IMR-90 (cell line): ENCODE measurements at regions not wholly inside any gene's neighbourhood (a gene's known extent, or its start where the extent isn't known, plus 50 kb on each side); places are given as distances from the start of the nearest gene placed in this dataset.

Experiments used
- ATAC-seq: fragments of 200-7000 bp; cut with Tn5 transposase; 2 replicates; pipeline ENCODE4 v1.9.1; 2020; ENCODE audit warnings: low read depth, mild to moderate bottlenecking, moderate library complexity
- BruUV-seq: library from RNA; stranded (reverse); fragments of 400-500 nt; replicated peaks from 2 replicates; lab custom pipeline; 2021; lab: Mats Ljungman, UMichigan
- CTCF ChIA-PET: fragments of 300-600 bp; formaldehyde crosslinking; extraction: SDS; loops from one replicate; lab custom pipeline; 2021; ENCODE audit warnings: antibody characterized with exemption; lab: Yijun Ruan, JAX
- POLR2A ChIA-PET: fragments of 300-600 bp; sonication (Branson Sonifier 250); formaldehyde crosslinking; loops from one replicate; lab custom pipeline; 2022; ENCODE audit warnings: antibody characterized with exemption; ENCODE audit not compliant: unreplicated experiment; lab: Charles Lee
- DNase-seq: peaks from one replicate; pipeline ENCODE4 v3.0.0; 2013
- H2AFZ ChIP-seq: replicated peaks from 2 replicates; pipeline ENCODE3; 2013; ENCODE audit warnings: low read length, mild to moderate bottlenecking; ENCODE audit not compliant: poor library complexity
- H2AK5ac ChIP-seq: 2 replicates; pipeline ENCODE4 v1.6.1; 2013; ENCODE audit warnings: low read depth, low read length, inconsistent platforms
- H2AK9ac ChIP-seq: replicated peaks from 2 replicates; pipeline ENCODE3; 2013; ENCODE audit warnings: mild to moderate bottlenecking, low read depth, low read length, moderate library complexity; ENCODE audit not compliant: poor library complexity
- H2BK120ac ChIP-seq: 2 replicates; pipeline ENCODE4 v1.6.1; 2013; ENCODE audit warnings: low read depth, low read length, inconsistent platforms
- H2BK15ac ChIP-seq: 3 replicates; pipeline ENCODE4 v1.6.1; 2013; ENCODE audit warnings: low read depth, low read length, inconsistent platforms
- H2BK20ac ChIP-seq: 2 replicates; pipeline ENCODE4 v1.6.1; 2013; ENCODE audit warnings: low read depth, mild to moderate bottlenecking, inconsistent platforms, low read length, moderate library complexity
- H2BK5ac ChIP-seq: 2 replicates; pipeline ENCODE4 v1.6.1; 2013; ENCODE audit warnings: mild to moderate bottlenecking, low read depth, low read length, inconsistent platforms; ENCODE audit not compliant: poor library complexity, severe bottlenecking
- H3K14ac ChIP-seq: replicated peaks from 2 replicates; pipeline ENCODE4 v1.6.1; 2013; ENCODE audit warnings: low read depth, low read length, inconsistent platforms
- H3K18ac ChIP-seq: 2 replicates; pipeline ENCODE4 v1.6.1; 2013; ENCODE audit warnings: low read depth, low read length, control low read depth
- H3K23ac ChIP-seq: 2 replicates; pipeline ENCODE4 v1.6.1; 2013; ENCODE audit warnings: low read depth, low read length, inconsistent platforms
- H3K27ac ChIP-seq: 2 replicates; pipeline ENCODE4 v1.5.1; 2013; ENCODE audit warnings: mild to moderate bottlenecking, control low read depth, low read length; ENCODE audit not compliant: insufficient read depth
- H3K27me3 ChIP-seq: 2 replicates; pipeline ENCODE4 v1.6.1; 2013; ENCODE audit warnings: low read length; ENCODE audit not compliant: control insufficient read depth, insufficient read depth
- H3K36me3 ChIP-seq: 2 replicates; pipeline ENCODE4 v1.6.1; 2013; ENCODE audit warnings: low read length, mixed read lengths; ENCODE audit not compliant: control insufficient read depth, insufficient read depth
- H3K4ac ChIP-seq: 2 replicates; pipeline ENCODE4 v1.6.1; 2013; ENCODE audit warnings: low read depth, low read length, inconsistent platforms
- H3K4me1 ChIP-seq: 2 replicates; pipeline ENCODE4 v1.6.1; 2013; ENCODE audit warnings: low read length, mixed read lengths; ENCODE audit not compliant: control insufficient read depth, insufficient read depth
- H3K4me2 ChIP-seq: 2 replicates; pipeline ENCODE4 v1.6.1; 2013; ENCODE audit warnings: low read depth, mild to moderate bottlenecking, control low read depth, low read length, moderate library complexity
- H3K4me3 ChIP-seq: 2 replicates; pipeline ENCODE4 v1.5.1; 2013; ENCODE audit warnings: low read depth, mild to moderate bottlenecking, control low read depth, low read length, moderate library complexity; ENCODE audit not compliant: insufficient read depth
- H3K56ac ChIP-seq: 2 replicates; pipeline ENCODE4 v1.6.1; 2013; ENCODE audit warnings: low read length, inconsistent platforms; ENCODE audit not compliant: insufficient read depth; ENCODE audit errors: extremely low read depth
- H3K79me1 ChIP-seq, 2 experiments: 2 replicates each; pipeline ENCODE4 v1.6.1; 2013; ENCODE audit warnings: low read length in 2 of 2, inconsistent platforms in 1 of 2, low read depth in 1 of 2
- H3K9ac ChIP-seq: 2 replicates; pipeline ENCODE4 v1.6.1; 2013; ENCODE audit warnings: low read depth, low read length, control low read depth
- H3K9me1 ChIP-seq: 2 replicates; pipeline ENCODE4 v1.6.1; 2013; ENCODE audit warnings: low read length, inconsistent platforms; ENCODE audit not compliant: insufficient read depth
- H3K9me3 ChIP-seq: 2 replicates; pipeline ENCODE4 v1.6.1; 2013; ENCODE audit warnings: low read length; ENCODE audit not compliant: control insufficient read depth, insufficient read depth
- H4K20me1 ChIP-seq: 2 replicates; pipeline ENCODE4 v1.6.1; 2013; ENCODE audit warnings: low read length, inconsistent platforms; ENCODE audit not compliant: insufficient read depth
- H4K5ac ChIP-seq: 2 replicates; pipeline ENCODE4 v1.6.1; 2013; ENCODE audit warnings: mild to moderate bottlenecking, low read depth, low read length, control low read depth
- H4K8ac ChIP-seq, 2 experiments: 2 replicates each; pipeline ENCODE4 v1.6.1; 2013; ENCODE audit warnings: low read depth in 2 of 2, low read length in 2 of 2, control low read depth in 1 of 2, inconsistent platforms in 1 of 2
- H4K91ac ChIP-seq: 2 replicates; pipeline ENCODE4 v1.6.1; 2013; ENCODE audit warnings: low read depth, low read length, inconsistent platforms; ENCODE audit not compliant: insufficient read depth
- BHLHE40 ChIP-seq: fragments of 150-350 bp; IDR thresholded peaks from 2 replicates; pipeline ENCODE4 v1.6.1; 2016; ENCODE audit warnings: mild to moderate bottlenecking, low read depth, low read length
- MAZ ChIP-seq: IDR thresholded peaks from 2 replicates; pipeline ENCODE4 v1.6.1; 2012; ENCODE audit warnings: low read depth, mild to moderate bottlenecking, low read length, improper control_type of control experiment, moderate library complexity, borderline replicate concordance
- MXI1 ChIP-seq: IDR thresholded peaks from 2 replicates; pipeline ENCODE4 v1.6.1; 2012; ENCODE audit warnings: low read depth, mild to moderate bottlenecking, low read length, moderate library complexity, borderline replicate concordance
- NFE2L2 ChIP-seq: fragments of 150-350 bp; IDR thresholded peaks from 2 replicates; pipeline ENCODE4 v1.6.1; 2016; ENCODE audit warnings: low read depth, mild to moderate bottlenecking, low read length
- POLR2A ChIP-seq: IDR thresholded peaks from 2 replicates; pipeline ENCODE4 v1.6.1; 2012; ENCODE audit warnings: mild to moderate bottlenecking, low read depth, low read length
- RAD21 ChIP-seq: IDR thresholded peaks from 2 replicates; pipeline ENCODE4 v1.6.1; 2012; ENCODE audit warnings: low read length, improper control_type of control experiment
- RCOR1 ChIP-seq: IDR thresholded peaks from 2 replicates; pipeline ENCODE4 v1.6.1; 2012; ENCODE audit warnings: mild to moderate bottlenecking, low read length, improper control_type of control experiment; ENCODE audit not compliant: insufficient replicate concordance
- RFX5 ChIP-seq: IDR thresholded peaks from 2 replicates; pipeline ENCODE4 v1.8.0; 2012; ENCODE audit warnings: low read depth, mild to moderate bottlenecking, low read length, moderate library complexity
- WGBS, 2 experiments: methylation state at CpG; one replicate each; pipeline versions ENCODE4 v1.1.5 to v1.1.7; 2013; ENCODE audit warnings: missing lambda C conversion rate in 2 of 2; ENCODE audit not compliant: insufficient read length in 1 of 2; ENCODE audit errors: extremely low coverage in 2 of 2; 5-methylcytosine and 5-hydroxymethylcytosine counted together
- dilution Hi-C: fragments of 300-500 bp; cut with HindIII; formaldehyde crosslinking; loops from one replicate; pipeline ENCODE4 v1.14.3; 2018; ENCODE audit warnings: low sequenced_read_pairs; ENCODE audit not compliant: unreplicated experiment
- in situ Hi-C: fragments of 300-500 bp; cut with MboI; formaldehyde crosslinking; loops from 3 replicates; pipeline ENCODE4 v1.14.3; 2019; ENCODE audit warnings: low sequenced_read_pairs, inconsistent platforms, mixed read lengths
- intact Hi-C: fragments of 100-400 bp; cut with micrococcal nuclease; formaldehyde crosslinking; loops from 2 replicates; pipeline ENCODE4 v1.10.0; 2022
- TF ChIP-seq, protein P1 (sequence below): conservative IDR thresholded peaks from 2 replicates; pipeline ENCODE4 v1.5.1; 2012; ENCODE audit warnings: mild to moderate bottlenecking, low read depth, low read length, improper control_type of control experiment
- TF ChIP-seq, protein P2 (sequence below): fragments of 150-350 bp; IDR thresholded peaks from 2 replicates; pipeline ENCODE4 v1.6.1; 2016; ENCODE audit warnings: low read depth, mild to moderate bottlenecking, low read length, moderate library complexity, borderline replicate concordance

DNA sequence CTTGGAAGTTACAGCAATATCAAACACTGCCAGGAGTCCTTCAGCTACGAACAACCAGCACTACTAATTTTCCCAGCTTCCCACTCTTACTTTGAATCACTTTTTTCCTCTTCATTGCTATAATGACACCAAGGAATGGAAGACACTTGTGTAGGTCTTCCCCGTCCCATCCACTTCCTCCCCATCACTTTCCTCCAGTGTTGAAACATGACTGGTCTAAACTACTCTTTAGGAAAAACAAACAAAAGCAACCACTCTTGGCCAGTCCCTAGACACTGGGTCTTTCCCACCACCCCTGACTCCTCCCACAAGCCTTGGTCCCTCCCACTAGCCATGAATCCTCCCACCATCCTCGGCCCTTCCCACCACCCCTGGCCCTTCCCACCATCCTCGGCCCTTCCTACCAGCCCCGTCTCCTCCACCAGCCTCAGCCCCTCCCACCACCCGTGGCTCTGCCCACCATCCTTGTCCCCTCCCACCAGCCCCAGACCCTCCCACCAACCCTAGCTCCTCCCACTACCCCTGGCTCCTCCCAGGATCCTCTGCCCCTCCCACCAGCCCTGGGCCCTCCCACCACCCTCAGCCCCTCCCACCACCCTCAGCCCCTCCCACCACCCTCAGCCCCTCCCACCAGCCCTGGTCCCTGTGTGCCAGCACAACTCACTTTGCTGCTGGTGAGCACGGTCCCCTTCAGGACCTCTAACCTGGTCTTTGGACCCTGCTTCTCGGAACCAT, 68.5 kb downstream of the CXCL12 start:
- H2AK5ac ChIP-seq = no peak overlapping the region
- peak; percentile 24; the same call in 1 of the 2 replicates for ATAC-seq
- dilution Hi-C loops = no loop called here
- H3K14ac ChIP-seq = no peak overlapping the region
- no peak overlapping the region for H4K91ac ChIP-seq
- H3K9me1 ChIP-seq = 0 out of 2 replicates have a peak, but pooled peaks cover 3% of the 10 kb centered on the region
- no peak overlapping the region for H3K27ac ChIP-seq
- BruUV-seq = no TSS peak
- intact Hi-C loops = no loop called here
- no peak overlapping the region for H4K8ac ChIP-seq
- H3K4me1 ChIP-seq = no peaks in the 10 kb centered on the region; the same call in 1 of the 2 replicates
- H3K23ac ChIP-seq = no peak overlapping the region
- ChIA-PET POLR2A (no interaction called here), CTCF (no interaction called here)
- H3K9ac ChIP-seq = no peak overlapping the region
- H4K20me1 ChIP-seq = no peaks in the 10 kb centered on the region
- H3K9me3 ChIP-seq = no peaks in the 10 kb centered on the region
- no peak overlapping the region for H3K4me2 ChIP-seq
- peaks cover 8% of the 10 kb centered on the region for H3K27me3 ChIP-seq
- no peak overlapping the region for H3K56ac ChIP-seq
- H2BK5ac ChIP-seq = no peak overlapping the region
- no peak overlapping the region for H4K5ac ChIP-seq
- H2AFZ ChIP-seq = no peak overlapping the region
- in situ Hi-C loops = no loop called here
- no peak overlapping the region for H3K4me3 ChIP-seq
- H3K4ac ChIP-seq = no peak overlapping the region
- H2BK120ac ChIP-seq = no peak overlapping the region
- H2AK9ac ChIP-seq = no peak overlapping the region
- DNase-seq = no peak
- H3K18ac ChIP-seq = no peak overlapping the region
- no peaks in the 10 kb centered on the region for H3K36me3 ChIP-seq
- H2BK20ac ChIP-seq = no peak overlapping the region
- TF ChIP-seq BHLHE40 (no peak), RFX5 (no peak), MAZ (no peak), MXI1 (no peak), RCOR1 (no peak), NFE2L2 (no peak), POLR2A (no peak), RAD21 (no peak)
- TF ChIP-seq, protein P1, sequence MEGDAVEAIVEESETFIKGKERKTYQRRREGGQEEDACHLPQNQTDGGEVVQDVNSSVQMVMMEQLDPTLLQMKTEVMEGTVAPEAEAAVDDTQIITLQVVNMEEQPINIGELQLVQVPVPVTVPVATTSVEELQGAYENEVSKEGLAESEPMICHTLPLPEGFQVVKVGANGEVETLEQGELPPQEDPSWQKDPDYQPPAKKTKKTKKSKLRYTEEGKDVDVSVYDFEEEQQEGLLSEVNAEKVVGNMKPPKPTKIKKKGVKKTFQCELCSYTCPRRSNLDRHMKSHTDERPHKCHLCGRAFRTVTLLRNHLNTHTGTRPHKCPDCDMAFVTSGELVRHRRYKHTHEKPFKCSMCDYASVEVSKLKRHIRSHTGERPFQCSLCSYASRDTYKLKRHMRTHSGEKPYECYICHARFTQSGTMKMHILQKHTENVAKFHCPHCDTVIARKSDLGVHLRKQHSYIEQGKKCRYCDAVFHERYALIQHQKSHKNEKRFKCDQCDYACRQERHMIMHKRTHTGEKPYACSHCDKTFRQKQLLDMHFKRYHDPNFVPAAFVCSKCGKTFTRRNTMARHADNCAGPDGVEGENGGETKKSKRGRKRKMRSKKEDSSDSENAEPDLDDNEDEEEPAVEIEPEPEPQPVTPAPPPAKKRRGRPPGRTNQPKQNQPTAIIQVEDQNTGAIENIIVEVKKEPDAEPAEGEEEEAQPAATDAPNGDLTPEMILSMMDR = no peak
- TF ChIP-seq, protein P2, sequence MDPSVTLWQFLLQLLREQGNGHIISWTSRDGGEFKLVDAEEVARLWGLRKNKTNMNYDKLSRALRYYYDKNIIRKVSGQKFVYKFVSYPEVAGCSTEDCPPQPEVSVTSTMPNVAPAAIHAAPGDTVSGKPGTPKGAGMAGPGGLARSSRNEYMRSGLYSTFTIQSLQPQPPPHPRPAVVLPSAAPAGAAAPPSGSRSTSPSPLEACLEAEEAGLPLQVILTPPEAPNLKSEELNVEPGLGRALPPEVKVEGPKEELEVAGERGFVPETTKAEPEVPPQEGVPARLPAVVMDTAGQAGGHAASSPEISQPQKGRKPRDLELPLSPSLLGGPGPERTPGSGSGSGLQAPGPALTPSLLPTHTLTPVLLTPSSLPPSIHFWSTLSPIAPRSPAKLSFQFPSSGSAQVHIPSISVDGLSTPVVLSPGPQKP = no peak
- 95% methylated on average over 3 of the region's 8 CpGs; no CpG with 5 or more reads in 1 of the 2 experiments for WGBS, 2 experiments
- no peaks in the 10 kb centered on the region for H3K79me1 ChIP-seq
- H2BK15ac ChIP-seq = no peak overlapping the region
